Amniotic epithelial cell (primary cell): ENCODE measurements at regions not wholly inside any gene's neighbourhood (a gene's known extent, or its start where the extent isn't known, plus 50 kb on each side); places are given as distances from the start of the nearest gene placed in this dataset.

ENCODE experiments used
- DNase-seq: peaks from one replicate; pipeline ENCODE4 v3.0.0-alpha.2; 2010; ENCODE audit warnings: low read depth

DNA sequence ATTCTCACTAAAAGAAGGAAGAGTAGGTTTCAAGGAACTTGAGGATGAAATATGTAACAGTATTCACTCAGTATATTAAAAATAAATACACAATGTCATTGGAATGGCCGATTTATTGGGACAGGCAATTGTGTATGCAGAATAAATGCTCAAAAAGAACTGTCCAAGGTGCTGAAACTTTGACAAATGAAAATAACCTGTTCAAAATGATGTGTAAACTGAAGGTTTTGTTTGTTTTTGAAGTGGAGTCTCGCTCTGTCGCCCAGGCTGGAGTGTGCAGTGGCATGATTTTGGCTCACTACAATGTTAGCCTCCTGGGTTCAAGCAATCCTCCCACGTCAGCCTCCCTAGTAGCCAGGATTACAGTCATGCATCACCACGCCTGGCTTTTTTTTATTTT lies 318.7 kb upstream of the RBFOX1 start:
- DNase-seq, result no peak

DNA sequence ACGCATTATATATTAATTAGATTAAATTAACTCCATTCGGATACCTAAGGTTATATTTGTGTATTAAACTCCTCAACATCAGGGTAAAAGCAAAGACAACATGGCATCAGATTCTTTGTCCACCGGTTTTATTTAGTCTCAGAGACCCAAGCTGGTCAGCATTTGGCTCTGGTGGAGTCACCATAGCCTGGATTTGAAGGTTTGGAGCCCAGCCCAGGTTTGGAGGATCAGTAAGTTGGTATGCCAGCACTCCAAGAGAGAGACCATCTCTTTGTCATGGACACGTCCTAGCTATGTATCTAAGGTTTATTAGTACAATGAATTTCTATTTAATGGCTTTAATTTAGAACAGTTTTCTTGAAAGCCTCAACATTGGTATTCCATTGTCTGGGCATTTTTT lies 328.4 kb upstream of the RBFOX1 start:
- DNase-seq, result no peak

DNA sequence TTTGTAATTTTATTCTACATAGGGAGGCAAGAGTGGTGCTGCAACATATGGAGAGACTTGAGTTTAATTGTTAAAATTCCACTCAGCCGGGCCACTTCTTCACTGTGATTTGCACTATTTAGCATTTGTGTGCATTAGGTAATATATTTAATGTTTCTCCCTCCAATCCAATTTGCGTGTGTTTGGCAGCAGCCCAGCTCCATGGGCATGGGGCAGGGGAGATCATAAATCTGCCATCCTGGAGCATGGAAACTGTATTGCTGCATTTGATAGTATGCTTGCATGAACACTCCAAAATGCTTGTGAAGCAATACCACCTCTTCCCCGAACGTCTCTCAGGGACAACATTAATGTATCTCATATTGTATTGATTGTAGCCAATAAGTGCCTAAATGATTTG lies 339.1 kb upstream of the RBFOX1 start:
- DNase-seq, result no peak

DNA sequence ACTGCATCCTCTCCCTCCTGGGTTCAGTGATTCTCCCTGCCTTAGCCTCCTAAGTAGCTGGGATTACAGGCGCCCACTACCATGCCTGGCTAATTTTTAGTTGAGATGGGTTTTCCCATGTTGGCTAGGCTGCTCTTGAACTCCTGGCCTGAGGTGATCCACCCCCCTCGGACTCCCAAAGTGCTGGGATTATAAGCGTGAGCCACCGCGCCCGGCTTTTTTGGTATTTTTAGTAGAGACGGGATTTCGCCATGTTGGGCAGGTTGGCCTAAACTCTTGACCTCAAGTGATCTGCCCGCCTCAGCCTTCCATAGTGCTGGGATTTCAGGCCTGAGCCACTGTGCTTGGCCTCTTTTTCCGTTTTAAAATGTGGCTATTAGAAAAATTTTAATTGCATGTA lies 343.8 kb upstream of the RBFOX1 start:
- DNase-seq, result no peak

DNA sequence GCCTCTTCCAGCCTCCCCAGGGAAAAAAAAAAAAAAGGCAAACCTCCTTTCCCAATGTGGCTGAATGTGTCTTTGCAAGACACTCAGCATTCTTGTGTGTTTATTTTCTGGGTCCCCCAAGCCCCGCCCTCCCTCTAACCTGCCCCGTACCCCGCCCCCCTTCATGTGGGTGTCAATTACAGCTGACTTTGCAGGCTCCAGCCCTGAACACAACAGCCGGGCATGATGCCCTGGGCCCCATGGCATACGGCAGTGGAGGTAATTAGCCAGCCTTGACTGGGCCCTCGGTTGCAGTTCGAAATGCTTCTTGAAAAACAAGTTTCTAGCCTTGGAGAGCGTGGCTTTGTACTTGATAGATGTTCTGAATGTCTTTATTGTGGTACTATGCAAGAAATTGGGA lies 354.7 kb upstream of the RBFOX1 start:
- no peak for DNase-seq

DNA sequence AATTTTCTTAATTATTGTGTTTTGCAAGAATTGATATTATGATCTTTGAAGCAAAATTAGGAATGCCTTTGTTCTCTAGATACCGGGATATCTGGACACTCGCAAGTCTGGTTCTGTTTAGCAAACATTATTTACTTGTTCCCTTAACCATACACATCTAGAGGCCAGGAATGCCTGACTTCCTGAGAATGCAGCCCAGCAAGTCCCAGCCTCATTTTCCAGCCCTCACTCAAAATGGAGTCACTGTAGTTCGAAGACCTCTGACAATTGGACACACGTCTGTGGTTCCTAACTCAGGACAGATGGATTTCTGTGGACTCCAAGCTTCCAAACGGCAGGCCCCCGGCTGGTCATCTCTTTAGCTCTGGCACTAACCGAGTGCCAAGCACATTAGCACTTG lies 355.4 kb upstream of the RBFOX1 start:
- DNase-seq, result no peak

DNA sequence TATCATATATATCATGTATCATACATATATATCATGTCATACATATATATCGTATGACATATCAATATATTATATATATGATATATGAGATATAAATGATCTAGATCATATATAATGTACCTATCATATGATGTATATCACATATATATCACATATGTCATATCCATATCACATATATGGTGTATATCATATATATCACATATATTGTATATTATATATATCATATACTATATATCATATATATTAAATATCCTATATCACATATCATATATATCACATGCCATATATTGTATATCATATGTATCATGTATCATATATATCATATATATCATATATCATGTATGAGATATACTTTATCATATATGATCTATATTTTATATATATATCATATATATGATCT lies 355.9 kb upstream of the RBFOX1 start:
- no peak for DNase-seq

DNA sequence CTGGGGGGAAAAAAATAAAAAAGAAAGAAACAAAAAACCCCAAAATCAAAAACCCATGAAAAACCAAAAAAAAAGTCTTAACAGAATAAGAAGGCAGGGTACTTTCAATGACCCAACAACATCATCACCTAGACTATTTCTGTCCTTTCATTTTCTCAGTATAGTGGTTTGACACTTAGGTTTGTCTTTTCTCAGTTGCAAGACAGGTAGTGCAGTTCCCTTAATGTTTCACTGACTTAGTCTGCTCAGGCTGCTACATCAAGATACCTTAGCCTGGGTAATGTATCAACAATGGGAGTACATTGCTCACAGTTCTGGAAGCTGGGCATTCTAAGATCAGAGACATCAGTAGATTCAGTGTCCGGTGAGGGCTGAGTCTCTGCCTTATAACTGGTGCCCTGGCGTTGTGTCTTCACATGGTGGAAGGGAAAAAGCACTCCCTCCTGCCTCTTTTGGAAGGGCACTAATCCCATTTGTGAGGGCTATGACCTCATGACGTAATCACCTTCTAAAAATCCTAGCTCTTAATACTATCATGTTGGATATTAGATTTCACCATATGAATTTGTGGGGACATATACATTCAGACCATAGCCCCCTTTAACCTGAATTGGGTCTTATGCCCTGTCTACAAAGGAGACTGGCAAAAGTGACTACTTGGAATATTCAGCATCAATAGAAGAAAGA lies 362.3 kb upstream of the RBFOX1 start:
- DNase-seq, result no peak

DNA sequence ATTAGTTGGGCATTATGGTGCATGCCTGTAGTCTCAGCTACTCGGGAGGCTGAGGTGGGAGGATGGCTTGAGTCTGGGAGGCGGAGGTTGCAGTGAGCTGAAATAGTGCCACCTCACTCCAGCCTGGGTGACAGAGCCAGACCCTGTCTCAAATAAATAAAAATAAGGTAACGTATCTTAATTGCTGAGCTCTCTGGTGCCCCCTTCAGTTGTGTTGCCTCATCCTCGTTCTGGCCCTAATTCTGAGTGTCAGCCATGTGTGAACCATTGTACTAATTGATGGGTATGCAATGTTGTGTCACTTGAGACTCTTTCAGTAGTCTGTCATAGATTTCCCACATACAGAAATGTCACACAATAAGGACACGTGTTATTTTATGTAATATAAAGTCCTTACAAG lies 363.1 kb upstream of the RBFOX1 start:
- no peak for DNase-seq

DNA sequence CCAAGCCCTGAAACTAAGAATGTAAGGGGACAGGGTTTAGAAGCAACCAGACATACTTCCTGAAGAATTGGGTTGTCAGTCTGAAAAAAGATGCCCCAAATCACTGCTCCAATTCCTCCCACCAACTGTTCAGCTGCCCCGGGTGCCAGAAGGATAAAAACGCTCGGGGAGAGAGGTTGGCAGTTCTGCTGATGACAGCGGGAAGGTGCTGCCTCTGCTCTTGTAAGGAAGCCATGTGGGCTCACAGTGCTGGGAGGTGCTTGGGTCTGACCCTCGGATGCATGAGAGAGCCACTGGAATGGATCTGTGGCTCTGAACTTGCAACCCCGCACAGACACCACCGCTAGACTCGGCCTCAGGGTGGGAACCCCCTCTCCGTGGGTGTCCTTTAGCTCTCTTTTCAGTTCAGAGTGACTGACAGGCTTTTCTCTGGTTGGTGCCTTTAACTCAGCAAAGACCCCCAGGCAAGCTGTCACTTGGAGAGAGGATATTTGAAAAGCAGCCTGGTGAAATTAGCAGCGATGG lies 364.8 kb upstream of the RBFOX1 start:
- no peak for DNase-seq

DNA sequence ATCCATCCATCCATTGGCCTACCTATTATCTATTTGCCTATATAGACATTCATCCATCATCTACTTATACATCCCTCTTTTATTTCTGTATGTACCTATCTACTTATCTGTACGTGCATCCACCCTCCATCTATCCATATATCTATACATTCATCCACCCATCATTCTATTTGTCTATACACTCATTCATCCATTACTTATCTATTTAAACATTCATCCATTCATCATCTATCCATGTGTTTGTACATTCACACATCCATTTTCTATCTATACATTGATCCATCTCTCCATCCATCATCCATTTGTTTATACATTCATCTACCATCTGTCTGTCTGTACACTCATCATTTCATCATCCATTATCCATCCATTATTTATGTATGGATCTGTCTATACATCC lies 365.7 kb upstream of the RBFOX1 start:
- no peak for DNase-seq

DNA sequence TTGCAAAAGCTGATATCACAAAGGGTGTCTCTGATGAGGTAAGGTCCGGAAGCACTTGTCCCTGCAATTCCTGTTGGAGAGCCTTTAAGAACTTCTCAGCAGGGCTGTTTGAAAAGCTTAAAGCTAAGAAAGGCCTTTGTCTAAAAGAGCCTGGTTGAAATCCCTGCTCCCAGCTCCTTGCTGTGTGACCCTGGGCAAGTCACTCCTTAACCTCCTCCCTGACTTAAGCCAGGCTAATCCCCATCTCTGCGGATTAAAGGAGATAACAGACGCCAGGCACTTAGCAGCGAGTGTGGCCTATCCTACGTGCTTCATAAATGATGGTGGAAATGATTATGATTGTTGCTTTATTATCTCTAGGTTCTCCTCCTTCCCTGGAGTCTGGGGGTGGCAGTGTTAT lies 368.0 kb upstream of the RBFOX1 start:
- no peak for DNase-seq

DNA sequence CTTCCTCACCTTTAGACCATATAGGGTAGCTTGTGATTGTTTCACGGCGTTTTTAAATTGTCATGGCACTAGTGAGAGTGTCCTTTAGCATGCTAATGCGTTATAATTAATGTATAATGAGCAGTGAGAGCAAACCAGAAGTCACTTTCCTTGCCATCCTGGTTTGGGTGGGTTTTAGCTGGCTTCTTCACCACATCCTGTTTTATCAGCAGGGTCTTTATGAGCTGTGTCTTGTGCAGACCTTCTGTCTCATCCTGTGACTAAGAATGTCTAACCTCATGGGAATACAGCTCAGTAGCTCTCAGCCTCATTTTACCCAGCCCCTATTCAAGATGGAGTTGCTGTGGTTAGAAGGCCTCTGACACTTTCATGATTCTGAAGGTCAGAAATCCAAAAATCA lies 370.9 kb upstream of the RBFOX1 start:
- DNase-seq, result no peak

DNA sequence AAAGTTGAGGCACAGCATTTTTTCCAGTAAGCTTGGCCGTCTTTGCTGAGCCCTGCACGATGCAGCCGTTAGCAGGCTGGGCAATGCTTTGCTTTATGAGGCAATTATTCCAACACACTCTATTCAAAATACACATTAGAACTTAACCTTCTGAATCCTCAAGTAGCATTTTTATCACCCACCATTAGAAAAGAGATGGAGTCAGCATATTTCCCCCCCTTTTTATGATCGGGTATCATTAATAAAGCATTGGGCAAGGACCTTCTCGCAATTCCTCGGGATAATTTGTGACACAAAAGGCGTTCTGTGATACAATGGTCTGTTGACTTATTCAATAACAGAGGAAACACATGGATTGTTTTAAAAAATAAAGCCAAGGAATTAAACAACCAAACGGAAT lies 374.5 kb upstream of the RBFOX1 start:
- DNase-seq, result no peak

DNA sequence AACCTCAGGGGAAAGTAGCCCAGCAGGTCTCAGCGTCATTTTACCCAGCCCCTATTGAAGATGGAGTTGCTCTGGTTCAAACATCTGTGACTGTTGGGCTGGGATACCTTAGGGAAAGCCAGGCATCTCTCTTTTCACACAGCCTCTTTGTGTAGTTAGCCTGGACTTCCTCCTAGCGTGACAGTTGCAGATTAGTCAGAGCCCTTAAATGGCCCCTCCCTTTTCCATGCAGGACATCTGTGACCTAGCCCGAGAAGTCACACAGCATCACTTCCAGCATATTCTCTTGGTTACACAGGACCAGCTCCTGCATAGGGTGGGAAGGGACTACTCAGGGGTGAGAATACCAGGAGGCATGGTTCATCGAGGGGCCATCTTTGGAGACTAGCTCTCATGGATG lies 375.0 kb upstream of the RBFOX1 start:
- no peak for DNase-seq

DNA sequence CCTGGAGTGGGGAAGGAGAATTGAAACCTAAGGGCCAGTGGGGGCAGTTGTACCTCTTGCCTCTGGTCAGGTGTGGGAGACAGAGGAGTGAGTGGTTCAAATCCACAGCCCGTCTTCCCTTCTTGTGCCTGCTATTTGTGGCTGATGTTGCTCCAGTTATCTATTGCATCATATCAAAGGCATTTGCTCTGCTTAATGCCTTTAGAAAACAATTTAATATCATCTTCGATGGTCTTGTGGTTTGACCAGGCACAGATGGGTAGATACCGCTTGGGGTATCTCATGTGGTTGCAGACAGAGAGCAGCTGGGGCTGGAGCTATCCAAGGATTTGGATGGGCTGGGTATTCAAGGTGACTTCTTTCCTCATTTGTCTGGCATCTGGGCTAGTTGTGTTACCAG lies 376.1 kb upstream of the RBFOX1 start:
- DNase-seq, result no peak

DNA sequence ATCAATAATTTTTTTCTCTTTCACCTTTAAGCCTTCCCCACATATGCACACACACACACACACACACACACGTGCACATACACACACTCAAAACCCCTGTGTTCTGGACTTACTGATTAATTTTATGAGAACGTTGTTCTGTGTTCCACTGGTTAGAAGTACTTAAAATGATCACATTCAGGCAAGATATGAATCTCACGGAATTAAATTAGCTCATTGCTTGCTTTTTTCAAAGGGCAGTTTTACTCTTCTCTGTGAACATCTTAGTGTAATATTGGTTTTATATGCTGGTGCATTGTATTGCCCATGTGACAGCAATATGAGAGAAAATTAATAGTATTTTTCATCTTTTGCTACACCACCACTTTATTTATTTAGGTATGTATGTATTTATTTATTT lies 377.3 kb upstream of the RBFOX1 start:
- no peak for DNase-seq

DNA sequence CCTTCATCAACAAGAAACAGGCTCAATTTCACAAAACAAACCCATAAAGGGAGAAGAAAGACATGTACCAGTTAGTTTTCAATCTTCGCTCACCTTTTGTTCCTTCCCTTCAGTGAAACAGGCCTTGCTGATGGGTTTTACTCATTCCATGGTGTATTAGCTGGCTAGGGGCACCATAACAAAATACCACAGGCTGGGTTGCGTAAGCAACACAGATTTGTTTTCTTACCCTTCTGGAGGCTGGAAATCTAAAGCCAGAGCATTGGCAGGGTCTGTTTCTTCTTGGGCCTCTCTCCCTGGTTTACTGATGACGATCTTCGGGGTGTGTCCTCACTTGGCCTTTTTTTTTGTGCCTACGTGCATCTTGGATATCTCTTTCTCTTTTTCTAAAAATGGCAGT lies 383.4 kb upstream of the RBFOX1 start:
- DNase-seq, result no peak

DNA sequence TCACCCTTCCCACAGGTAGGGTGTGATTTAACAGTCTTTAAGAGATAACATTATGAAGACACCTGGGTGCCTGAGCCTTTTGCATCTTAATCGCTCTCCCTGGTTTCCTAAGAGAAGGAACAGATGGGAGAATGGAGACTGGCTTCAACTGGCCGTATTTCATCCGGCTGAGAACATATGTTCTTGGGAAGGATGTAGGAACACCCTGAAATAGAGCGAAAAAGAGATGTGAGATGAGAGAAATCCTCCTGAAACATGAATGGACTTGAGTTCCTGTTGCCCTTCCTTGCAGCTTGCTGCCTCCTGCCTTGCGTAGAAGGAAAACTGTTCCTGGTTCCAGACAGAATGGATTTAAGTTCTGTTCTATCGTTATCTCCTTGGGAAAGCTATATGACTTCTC lies 385.4 kb upstream of the RBFOX1 start:
- DNase-seq, result no peak

DNA sequence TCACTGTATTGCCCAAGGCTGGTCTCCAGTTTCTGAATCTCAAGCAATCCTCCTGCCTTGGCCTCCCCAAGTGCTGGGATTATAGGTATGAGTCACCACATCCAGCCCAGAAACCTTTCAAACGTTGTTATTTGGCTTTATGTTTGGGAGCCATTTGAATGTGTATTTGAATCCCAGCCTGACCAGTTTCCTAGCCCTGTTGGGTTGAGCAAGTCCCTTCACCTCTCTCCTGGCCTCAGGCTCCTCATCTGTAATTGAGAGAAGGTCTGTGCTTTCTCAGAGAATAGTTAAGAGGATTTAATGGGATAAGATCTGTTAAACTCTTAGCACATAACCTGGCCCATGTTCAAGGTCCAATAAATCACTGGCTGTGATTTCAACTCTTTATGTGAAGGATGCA lies 385.8 kb upstream of the RBFOX1 start:
- no peak for DNase-seq

DNA sequence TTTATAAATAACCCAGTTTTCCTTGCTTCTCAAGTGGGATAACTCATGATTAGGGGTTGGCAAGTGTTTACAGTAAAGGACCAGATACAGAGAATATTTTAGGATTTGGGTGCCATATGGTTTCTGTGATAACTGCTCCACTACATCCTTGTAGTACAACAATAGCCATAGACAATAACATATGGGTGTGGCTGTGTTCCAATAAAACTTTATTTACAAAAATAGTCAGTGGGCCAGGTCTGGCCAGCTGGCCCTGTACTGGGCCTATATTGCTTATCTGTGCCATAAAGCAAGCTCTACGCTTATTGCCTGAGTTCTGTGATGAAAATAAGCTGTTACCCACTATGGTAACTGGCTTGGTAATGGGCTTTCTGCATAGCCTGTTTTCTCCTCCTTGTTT lies 386.5 kb upstream of the RBFOX1 start:
- DNase-seq, result no peak

DNA sequence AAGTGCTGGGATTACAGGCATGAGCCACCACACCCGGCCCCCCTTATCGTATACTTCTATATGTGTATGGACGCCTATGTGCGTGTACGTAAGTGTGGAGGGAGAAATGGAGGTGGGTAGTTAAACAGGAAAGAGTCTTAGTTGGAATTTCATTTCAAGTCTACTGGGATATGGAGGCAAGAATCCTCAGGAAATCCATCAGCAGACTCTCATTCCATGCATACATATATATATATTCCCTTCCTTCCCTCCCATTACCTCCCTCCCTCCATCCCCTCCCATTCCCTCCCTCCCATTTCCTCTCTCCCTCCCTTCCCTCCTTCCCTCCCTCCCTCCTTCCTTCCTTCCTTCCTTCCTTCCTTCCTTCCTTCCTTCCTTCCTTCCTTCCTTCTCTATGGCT lies 391.7 kb upstream of the RBFOX1 start:
- DNase-seq, result no peak

DNA sequence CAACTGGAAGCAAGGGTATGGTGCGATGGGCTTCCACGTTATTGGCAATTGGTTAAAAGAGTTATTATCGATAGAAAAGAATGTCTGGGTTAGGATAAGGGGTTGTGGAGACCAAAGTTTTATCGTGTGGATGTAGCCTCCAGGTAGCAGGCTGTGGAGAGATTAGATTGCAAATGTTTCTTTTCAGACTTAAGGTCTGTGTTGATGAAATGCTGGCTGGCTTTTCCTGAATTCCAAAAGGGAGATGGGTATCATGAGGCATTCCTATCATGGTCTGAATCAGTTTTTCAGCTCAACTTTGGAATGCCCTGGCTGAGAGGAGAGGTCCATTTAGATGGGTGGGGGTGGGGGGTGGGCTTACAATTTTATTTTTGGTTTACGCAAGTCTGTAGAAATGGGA lies 395.0 kb upstream of the RBFOX1 start:
- no peak for DNase-seq

DNA sequence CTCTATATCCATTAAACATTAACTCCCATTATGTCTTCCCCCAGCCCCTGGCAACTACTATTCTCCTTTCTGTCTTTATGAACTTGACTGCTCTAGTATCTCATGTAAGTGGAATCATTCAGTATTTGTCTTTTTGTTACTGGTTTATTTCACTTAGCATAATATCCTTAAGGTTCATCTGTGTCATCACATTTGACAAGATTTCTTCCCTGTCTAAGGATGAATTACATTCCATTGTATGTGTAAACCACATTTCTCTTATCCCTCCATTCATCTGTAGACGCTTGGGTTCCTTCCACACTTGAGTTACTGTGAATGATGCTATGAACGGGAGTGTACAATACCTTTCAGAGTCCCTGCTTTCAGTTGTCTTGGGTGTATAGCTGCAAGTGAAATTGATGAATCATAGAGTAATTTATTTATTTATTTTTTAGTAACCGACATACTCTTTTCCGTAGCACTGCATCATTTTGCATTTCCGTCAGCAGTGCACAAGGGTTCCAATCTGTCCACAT lies 399.7 kb upstream of the RBFOX1 start:
- DNase-seq, result no peak
